ENCODE measurements at regions not wholly inside any gene's neighbourhood (a gene's known extent, or its start where the extent isn't known, plus 50 kb on each side); places are given as distances from the start of the nearest gene placed in this dataset.

DNA sequence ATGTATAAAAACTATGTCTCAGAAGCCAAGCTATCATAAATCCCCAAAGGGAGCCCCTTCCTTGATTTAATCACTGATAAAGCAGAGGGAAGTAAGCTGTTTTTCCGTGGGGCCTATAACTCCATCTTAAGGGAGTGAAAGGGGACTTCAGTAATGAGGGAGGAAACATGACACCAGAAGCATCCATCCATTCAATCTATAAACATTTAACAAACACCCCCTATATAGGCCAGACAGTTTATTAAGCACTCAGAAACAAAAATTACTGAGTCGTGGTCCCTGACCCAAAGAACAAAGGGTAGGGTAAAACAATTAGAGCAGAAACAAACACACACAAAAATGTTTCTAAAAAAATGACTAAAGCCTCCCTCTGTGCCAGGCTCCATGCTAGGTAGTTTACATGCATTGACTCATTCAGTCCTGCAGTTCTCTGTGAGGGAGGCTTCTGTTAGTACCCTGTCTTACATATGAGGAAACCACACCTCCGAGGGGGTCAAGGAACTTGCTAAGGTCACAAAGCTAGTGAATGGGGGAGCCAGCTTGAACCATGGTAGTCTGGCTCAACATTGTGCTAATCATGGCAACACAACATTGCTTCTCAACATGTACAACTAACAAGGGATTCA, 472.1 kb downstream of the CDH2 start:
- DNase-seq (ENCODE audit: low read depth), result no peak
- TF ChIP-seq, protein P1, sequence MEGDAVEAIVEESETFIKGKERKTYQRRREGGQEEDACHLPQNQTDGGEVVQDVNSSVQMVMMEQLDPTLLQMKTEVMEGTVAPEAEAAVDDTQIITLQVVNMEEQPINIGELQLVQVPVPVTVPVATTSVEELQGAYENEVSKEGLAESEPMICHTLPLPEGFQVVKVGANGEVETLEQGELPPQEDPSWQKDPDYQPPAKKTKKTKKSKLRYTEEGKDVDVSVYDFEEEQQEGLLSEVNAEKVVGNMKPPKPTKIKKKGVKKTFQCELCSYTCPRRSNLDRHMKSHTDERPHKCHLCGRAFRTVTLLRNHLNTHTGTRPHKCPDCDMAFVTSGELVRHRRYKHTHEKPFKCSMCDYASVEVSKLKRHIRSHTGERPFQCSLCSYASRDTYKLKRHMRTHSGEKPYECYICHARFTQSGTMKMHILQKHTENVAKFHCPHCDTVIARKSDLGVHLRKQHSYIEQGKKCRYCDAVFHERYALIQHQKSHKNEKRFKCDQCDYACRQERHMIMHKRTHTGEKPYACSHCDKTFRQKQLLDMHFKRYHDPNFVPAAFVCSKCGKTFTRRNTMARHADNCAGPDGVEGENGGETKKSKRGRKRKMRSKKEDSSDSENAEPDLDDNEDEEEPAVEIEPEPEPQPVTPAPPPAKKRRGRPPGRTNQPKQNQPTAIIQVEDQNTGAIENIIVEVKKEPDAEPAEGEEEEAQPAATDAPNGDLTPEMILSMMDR (IDR thresholded peaks at IDR 0.05; ENCODE audit: control insufficient read depth, insufficient read depth, low read depth, low read length, missing control alignments), result no peak
- no peak overlapping the region for H3K4me3 ChIP-seq (ENCODE audit: control insufficient read depth, low read depth, low read length)

DNA sequence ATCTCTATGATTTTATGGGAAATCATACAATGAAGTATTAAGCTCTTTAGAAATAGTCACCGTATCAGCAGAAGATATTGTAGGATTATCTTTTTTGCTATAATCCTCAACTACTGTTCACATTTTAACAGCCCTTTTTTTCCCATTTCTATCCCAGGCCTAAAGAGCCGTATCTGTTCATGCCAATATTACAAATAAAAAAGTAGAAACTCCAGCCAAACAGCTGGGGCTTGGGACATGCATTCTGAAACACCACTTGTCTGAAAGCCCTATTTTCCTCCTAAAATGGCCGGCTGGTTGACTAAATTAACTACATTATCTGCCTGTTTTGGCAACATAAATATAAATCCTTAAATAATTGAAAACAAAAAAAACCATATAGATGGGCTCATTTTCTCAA, 477.8 kb downstream of the CDH2 start:
- DNase-seq (ENCODE audit: low read depth), result no peak
- no peak overlapping the region for H3K4me3 ChIP-seq (ENCODE audit: control insufficient read depth, low read depth, low read length)
- TF ChIP-seq, protein P1 (IDR thresholded peaks at IDR 0.05; ENCODE audit: control insufficient read depth, insufficient read depth, low read depth, low read length, missing control alignments), result no peak

- H3K4me3 ChIP-seq (ENCODE audit: control insufficient read depth, low read depth, low read length), result no peak overlapping the region
- TF ChIP-seq, protein P1 (IDR thresholded peaks at IDR 0.05; ENCODE audit: control insufficient read depth, insufficient read depth, low read depth, low read length, missing control alignments), result no peak
These were observed 480.8 kb downstream of the CDH2 start for GRCh38 chr18:27696148-27696547.

DNA sequence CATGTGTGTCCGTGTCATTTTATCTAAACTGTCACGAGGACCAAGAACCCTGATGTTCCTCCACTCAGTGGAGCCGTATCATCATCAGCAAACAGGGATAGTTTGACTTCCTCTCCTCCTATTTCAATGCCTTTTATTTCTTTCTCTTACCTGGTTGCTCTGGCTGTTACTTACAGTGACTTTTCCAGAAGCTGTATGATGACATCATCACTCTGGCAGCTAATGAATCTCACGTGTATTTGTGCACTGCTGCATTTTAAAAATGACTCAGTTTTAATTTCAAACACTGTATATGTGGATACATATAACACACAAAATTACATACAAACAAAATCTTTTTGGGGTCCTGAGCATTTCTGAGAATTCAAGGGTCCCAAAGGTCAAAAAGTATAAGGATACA, 481.4 kb downstream of the CDH2 start:
- no peak for DNase-seq (ENCODE audit: low read depth)
- no peak overlapping the region for H3K4me3 ChIP-seq (ENCODE audit: control insufficient read depth, low read depth, low read length)
- TF ChIP-seq, protein P1 (IDR thresholded peaks at IDR 0.05; ENCODE audit: control insufficient read depth, insufficient read depth, low read depth, low read length, missing control alignments), result no peak

More at GRCh38 chr18:27696148-27696547, 480.8 kb downstream of the CDH2 start:
- DNase-seq (ENCODE audit: low read depth), result no peak

GRCh38 chr18:27695052-27695451, 481.9 kb downstream of the CDH2 start:
- H3K4me3 ChIP-seq (ENCODE audit: control insufficient read depth, low read depth, low read length), result no peak overlapping the region
- DNase-seq (ENCODE audit: low read depth), result no peak
- TF ChIP-seq, protein P1 (IDR thresholded peaks at IDR 0.05; ENCODE audit: control insufficient read depth, insufficient read depth, low read depth, low read length, missing control alignments), result no peak

DNA sequence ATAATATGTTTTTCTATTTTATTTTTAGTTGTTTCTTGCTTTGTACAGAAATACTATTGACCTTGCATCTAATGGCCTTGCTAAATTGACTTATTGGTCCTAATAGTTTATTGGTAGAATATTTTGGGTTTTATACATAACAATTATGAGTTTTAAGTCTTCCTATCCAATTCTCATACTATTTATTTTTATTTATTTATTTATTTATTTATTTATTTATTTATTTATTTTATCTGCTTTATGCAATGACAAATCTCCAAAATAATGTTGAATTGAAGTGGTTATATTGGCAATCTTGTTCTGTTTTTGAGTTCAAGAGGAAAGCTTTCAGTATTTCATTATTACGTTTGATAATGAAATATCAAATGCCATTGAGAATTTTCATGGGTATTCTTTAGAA, 488.3 kb downstream of the CDH2 start:
- TF ChIP-seq, protein P1 (IDR thresholded peaks at IDR 0.05; ENCODE audit: control insufficient read depth, insufficient read depth, low read depth, low read length, missing control alignments), result no peak
- no peak for DNase-seq (ENCODE audit: low read depth)
- H3K4me3 ChIP-seq (ENCODE audit: control insufficient read depth, low read depth, low read length), result no peak overlapping the region
